B cell (primary cell): ENCODE measurements at regions not wholly inside any gene's neighbourhood (a gene's known extent, or its start where the extent isn't known, plus 50 kb on each side); places are given as distances from the start of the nearest gene placed in this dataset.
"Not testable (repeated sequence)": the region's sequence is repeated elsewhere in the genome, so short reads cannot be mapped to it uniquely, and the experiment has no call there.

Experiments
- ATAC-seq: fragments of 200-7000 bp; cut with Tn5 transposase; one replicate; pipeline ENCODE4 v1.10.0; 2021; ENCODE audit warnings: low read depth, mild to moderate bottlenecking, moderate number of reproducible peaks, moderate library complexity
- CTCF ChIA-PET: fragments of 350-600 bp; sonication (Branson Sonifier 250); formaldehyde crosslinking; loops from one replicate; lab custom pipeline; 2021; ENCODE audit warnings: antibody characterized with exemption, inconsistent platforms; lab: Charles Lee
- POLR2A ChIA-PET: fragments of 350-600 bp; sonication (Branson Sonifier 250); formaldehyde crosslinking; loops from one replicate; lab custom pipeline; 2021; ENCODE audit warnings: antibody characterized with exemption; lab: Charles Lee
- DNase-seq: peaks from one replicate; pipeline ENCODE4 v3.0.0; 2013
- H2AFZ ChIP-seq: 2 replicates; pipeline ENCODE4 v1.6.1; 2012; ENCODE audit warnings: mild to moderate bottlenecking, low read depth, low read length; ENCODE audit not compliant: insufficient read depth, poor library complexity, severe bottlenecking
- H3K27ac ChIP-seq, 2 donors: 1 replicate in 1 of 2; 2 replicates in 1 of 2; pipeline ENCODE4 v1.5.1; 2012 to 2013; ENCODE audit warnings: low read length in 2 of 2, mild to moderate bottlenecking in 2 of 2, moderate library complexity in 1 of 2
- H3K27me3 ChIP-seq, 4 experiments: fragments of 200-600 bp in 1 of 4; sonication (generic) in 1 of 4; replicated peaks in 1 of 4; 1 replicate in 2 of 4; 2 replicates in 2 of 4; pipeline versions ENCODE4 v1.6.1 to v1.7.0; 2013 to 2016; ENCODE audit warnings: low read length in 3 of 4, mild to moderate bottlenecking in 2 of 4, mixed read lengths in 1 of 4, moderate library complexity in 1 of 4; ENCODE audit not compliant: insufficient read depth in 4 of 4, control insufficient read depth in 3 of 4; ENCODE audit errors: control extremely low read depth in 1 of 4
- H3K36me3 ChIP-seq, 2 experiments: replicated peaks in 1 of 2; 1 replicate in 1 of 2; 2 replicates in 1 of 2; pipeline versions ENCODE4 v1.6.1 to v1.7.1; 2013; ENCODE audit warnings: low read length in 1 of 2; ENCODE audit not compliant: insufficient read depth in 2 of 2, control insufficient read depth in 1 of 2; ENCODE audit errors: control extremely low read depth in 1 of 2, extremely low read depth in 1 of 2
- H3K4me1 ChIP-seq, 2 donors: fragments of 200-600 bp in 1 of 2; sonication (generic) in 1 of 2; 1 replicate in 1 of 2; 2 replicates in 1 of 2; pipeline versions ENCODE4 v1.5.1 to v1.6.1; 2013 to 2017; ENCODE audit warnings: low read length in 2 of 2; ENCODE audit not compliant: control insufficient read depth in 2 of 2, insufficient read depth in 2 of 2
- H3K4me2 ChIP-seq: replicated peaks from 2 replicates; pipeline ENCODE3; 2012; ENCODE audit warnings: mild to moderate bottlenecking, low read depth, low read length; ENCODE audit not compliant: poor library complexity, severe bottlenecking
- H3K4me3 ChIP-seq, 5 experiments: fragments of 200-600 bp in 1 of 5; sonication (generic) in 1 of 5; 1 replicate in 3 of 5; 2 replicates in 2 of 5; pipeline versions ENCODE4 v1.5.1 to v1.7.0; 2011 to 2016; ENCODE audit warnings: low read length in 4 of 5, mild to moderate bottlenecking in 4 of 5, low read depth in 2 of 5, control low read depth in 1 of 5, moderate library complexity in 1 of 5; ENCODE audit not compliant: insufficient read depth in 1 of 5; ENCODE audit errors: control extremely low read depth in 1 of 5, extremely low read depth in 1 of 5
- H3K79me2 ChIP-seq: fragments of 200-600 bp; sonication (generic); one replicate; pipeline ENCODE4 v1.6.0; 2016; ENCODE audit warnings: low read length; ENCODE audit not compliant: control insufficient read depth, insufficient read depth
- H3K9ac ChIP-seq: fragments of 200-600 bp; sonication (generic); 2 replicates; pipeline ENCODE4 v1.6.1; 2017; ENCODE audit warnings: mild to moderate bottlenecking, low read length, moderate library complexity
- H3K9me3 ChIP-seq, 3 donors: one replicate each; pipeline versions ENCODE4 v1.6.1 to v1.7.1; 2013; ENCODE audit warnings: low read length in 2 of 3; ENCODE audit not compliant: control insufficient read depth in 2 of 3, insufficient read depth in 1 of 3; ENCODE audit errors: control extremely low read depth in 1 of 3
- H4K20me1 ChIP-seq: 2 replicates; pipeline ENCODE4 v1.6.0; 2012; ENCODE audit warnings: mild to moderate bottlenecking, low read length; ENCODE audit not compliant: insufficient read depth, control insufficient read depth, poor library complexity, severe bottlenecking
- H3K27ac Mint-ChIP-seq: one replicate; pipeline ENCODE4 v1.8.0; 2021; ENCODE audit warnings: mixed read lengths
- H3K27me3 Mint-ChIP-seq: one replicate; pipeline ENCODE4 v1.8.0; 2021; ENCODE audit warnings: mixed read lengths
- H3K4me1 Mint-ChIP-seq: one replicate; pipeline ENCODE4 v1.8.0; 2021; ENCODE audit warnings: mixed read lengths
- H3K4me3 Mint-ChIP-seq: one replicate; pipeline ENCODE4 v1.8.0; 2021; ENCODE audit warnings: mixed read lengths
- H3K9me3 Mint-ChIP-seq: one replicate; pipeline ENCODE4 v1.8.0; 2022; ENCODE audit warnings: mixed read lengths; ENCODE audit not compliant: insufficient read depth
- WGBS: methylation state at CpG from one replicate; pipeline ENCODE4 v1.1.5; 2013; ENCODE audit warnings: missing lambda C conversion rate; ENCODE audit not compliant: insufficient coverage; 5-methylcytosine and 5-hydroxymethylcytosine counted together
- intact Hi-C: fragments of 100-400 bp; cut with micrococcal nuclease; formaldehyde crosslinking; loops from one replicate; pipeline ENCODE4 v1.10.0; 2022

DNA sequence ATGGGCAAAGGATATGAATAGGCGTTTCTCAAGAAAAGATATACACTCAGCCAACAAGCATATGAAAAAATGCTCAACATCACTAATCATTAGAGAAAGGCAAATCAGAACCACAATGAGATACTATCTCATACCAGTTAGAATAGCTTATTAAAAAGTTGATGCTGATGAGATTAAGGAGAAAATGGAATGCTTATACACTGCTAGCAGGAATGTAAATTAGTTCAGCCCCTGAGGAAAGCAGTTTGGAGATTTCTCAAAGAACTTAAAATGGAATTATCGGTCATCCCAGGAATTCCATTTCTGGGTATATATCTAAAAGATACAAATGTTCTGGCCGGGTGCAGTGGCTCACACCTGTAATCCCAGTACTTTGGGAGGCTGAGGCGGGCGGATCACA is 78.2 kb upstream of the NOX4 start:
- H3K79me2 ChIP-seq, H3K4me3 ChIP-seq, H4K20me1 ChIP-seq, H3K27ac ChIP-seq, H3K9ac ChIP-seq, ATAC-seq, intact Hi-C loops, H3K4me1 ChIP-seq, DNase-seq, H3K4me2 ChIP-seq, H3K4me1 Mint-ChIP-seq, CTCF ChIA-PET, POLR2A ChIA-PET, H2AFZ ChIP-seq, H3K27me3 ChIP-seq, H3K27me3 Mint-ChIP-seq, H3K27ac Mint-ChIP-seq, H3K4me3 Mint-ChIP-seq, H3K36me3 ChIP-seq, H3K9me3 Mint-ChIP-seq: not testable (repeated sequence)
- 80% methylated on average over 2 of the region's 5 CpGs for WGBS
- H3K9me3 ChIP-seq, result peaks cover 0 to 12% (median 0%) of the 10 kb centered on the region in 3 donors

DNA sequence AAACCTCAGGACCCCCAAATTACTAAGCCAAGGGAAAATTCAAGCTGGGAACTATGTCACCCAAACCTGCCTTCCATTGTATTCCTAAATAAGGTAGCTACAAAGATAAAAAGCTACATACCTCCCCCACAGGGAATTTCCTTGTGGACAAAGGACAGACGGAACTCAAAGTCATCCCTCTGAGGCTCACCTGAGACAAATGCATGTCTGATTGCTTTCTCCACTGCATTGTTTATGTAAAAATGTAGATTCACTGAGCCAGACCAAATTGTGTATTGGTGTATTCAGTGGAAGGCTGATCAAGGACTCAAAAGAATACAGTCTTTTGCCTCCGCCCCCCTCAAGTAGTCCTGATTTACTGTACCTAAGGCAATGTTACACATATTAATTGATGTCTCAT is 80.5 kb upstream of the NOX4 start:
- DNase-seq, H3K9me3 Mint-ChIP-seq, H3K27me3 ChIP-seq, H3K79me2 ChIP-seq, H3K9ac ChIP-seq, H3K27ac Mint-ChIP-seq, H4K20me1 ChIP-seq, H3K4me1 Mint-ChIP-seq, H3K27me3 Mint-ChIP-seq, H3K4me1 ChIP-seq, CTCF ChIA-PET, ATAC-seq, intact Hi-C loops, H3K4me3 Mint-ChIP-seq, H3K27ac ChIP-seq, H3K36me3 ChIP-seq, H3K4me3 ChIP-seq, POLR2A ChIA-PET, H3K4me2 ChIP-seq, H2AFZ ChIP-seq: not testable (repeated sequence)
- peaks cover 0 to 11% (median 0%) of the 10 kb centered on the region in 3 donors for H3K9me3 ChIP-seq
- 100% methylated on average over 1 of the region's 2 CpGs for WGBS

DNA sequence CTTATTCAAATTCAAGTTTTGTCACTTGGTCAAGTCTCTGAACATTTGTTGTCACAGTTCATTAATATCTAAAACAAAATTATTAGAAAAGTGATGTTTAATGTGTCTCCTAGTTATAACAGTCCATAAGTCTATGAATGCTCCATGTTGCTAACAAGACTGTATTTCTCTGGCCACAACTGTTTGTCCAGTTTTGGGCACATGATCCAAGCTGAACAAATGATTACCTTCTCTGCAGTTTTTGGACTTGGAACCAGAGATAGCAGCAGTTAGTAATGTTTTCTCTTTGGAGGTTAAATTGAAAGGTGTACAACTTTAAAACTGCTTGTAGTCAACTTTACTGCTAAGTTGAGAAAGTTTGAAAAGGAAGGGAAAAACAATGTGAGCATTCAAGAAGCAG is 84.7 kb upstream of the NOX4 start:
- H3K27ac ChIP-seq, H3K4me3 ChIP-seq, H2AFZ ChIP-seq, intact Hi-C loops, H3K4me1 Mint-ChIP-seq, H3K4me1 ChIP-seq, H3K27me3 ChIP-seq, CTCF ChIA-PET, H4K20me1 ChIP-seq, POLR2A ChIA-PET, H3K9me3 ChIP-seq, H3K9me3 Mint-ChIP-seq, H3K9ac ChIP-seq, H3K4me3 Mint-ChIP-seq, H3K27ac Mint-ChIP-seq, DNase-seq, H3K27me3 Mint-ChIP-seq, H3K79me2 ChIP-seq, ATAC-seq, H3K4me2 ChIP-seq, H3K36me3 ChIP-seq: not testable (repeated sequence)

DNA sequence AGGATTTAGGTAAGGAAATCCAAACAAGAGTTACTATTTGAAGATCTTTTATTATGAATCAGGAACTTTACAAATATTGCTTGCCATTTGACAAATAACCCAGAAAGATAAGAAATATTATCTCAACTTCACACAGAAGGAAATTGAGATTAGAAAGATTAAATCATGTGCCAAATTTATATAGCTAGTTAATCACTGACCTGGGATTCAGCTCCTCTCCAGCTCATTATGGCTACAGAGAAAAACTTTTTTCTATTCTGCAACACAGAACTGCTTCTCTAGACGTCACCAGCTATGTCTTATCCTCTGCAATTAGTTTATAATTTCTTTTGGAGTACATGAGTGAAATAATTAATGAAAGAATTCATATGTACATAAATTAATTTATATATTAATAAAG is 86.3 kb upstream of the NOX4 start:
- H3K27me3 ChIP-seq, POLR2A ChIA-PET, H3K27ac ChIP-seq, H4K20me1 ChIP-seq, H3K4me3 ChIP-seq, ATAC-seq, H3K9me3 Mint-ChIP-seq, H3K4me2 ChIP-seq, H3K4me1 ChIP-seq, intact Hi-C loops, H3K9me3 ChIP-seq, H3K4me1 Mint-ChIP-seq, H2AFZ ChIP-seq, H3K27me3 Mint-ChIP-seq, H3K36me3 ChIP-seq, DNase-seq, H3K9ac ChIP-seq, CTCF ChIA-PET, H3K4me3 Mint-ChIP-seq, H3K27ac Mint-ChIP-seq, H3K79me2 ChIP-seq: not testable (repeated sequence)
- no CpG with 5 or more reads among the region's 1 CpG for WGBS
